Right ventricle myocardium inferior (tissue), 1 donor: ENCODE measurements at regions not wholly inside any gene's neighbourhood (a gene's known extent, or its start where the extent isn't known, plus 50 kb on each side); places are given as distances from the start of the nearest gene placed in this dataset.

Experiments
- ATAC-seq: fragments of 200-7000 bp; cut with Tn5 transposase; one replicate; pipeline ENCODE4 v1.9.1; 2020; ENCODE audit warnings: mild to moderate bottlenecking, moderate library complexity
- DNase-seq: peaks from one replicate; pipeline ENCODE4 v3.0.0; 2021; ENCODE audit errors: missing footprints
- intact Hi-C: fragments of 100-400 bp; cut with DNase I; formaldehyde crosslinking; loops from one replicate; pipeline ENCODE4 v1.11.0; 2022
- donor health status: DM: no; HTN: yes; CAD: no; lungs with severe emphysema.

DNA sequence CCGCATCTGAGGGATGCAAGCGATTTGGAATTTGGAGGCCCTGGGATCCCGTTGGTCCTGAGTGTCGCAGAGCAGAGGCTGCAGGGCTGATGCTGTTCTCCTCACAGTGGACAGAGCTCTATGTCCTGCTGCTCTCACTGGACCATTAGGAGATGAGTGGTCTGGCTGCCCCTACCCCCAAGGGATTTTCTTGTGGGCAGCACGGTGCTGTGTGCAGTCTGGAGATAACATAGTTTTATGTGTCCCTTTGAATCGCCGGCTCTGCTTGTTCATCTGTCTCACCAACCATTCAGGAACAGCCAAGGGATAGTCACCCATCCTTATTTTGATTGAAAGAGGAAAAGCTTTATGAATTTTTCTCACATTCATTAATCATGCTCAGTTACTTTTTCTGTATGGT lies 49.9 kb downstream of the CHRM3 start:
- no peak for DNase-seq
- intact Hi-C loops: no loop called here
- no peak for ATAC-seq

DNA sequence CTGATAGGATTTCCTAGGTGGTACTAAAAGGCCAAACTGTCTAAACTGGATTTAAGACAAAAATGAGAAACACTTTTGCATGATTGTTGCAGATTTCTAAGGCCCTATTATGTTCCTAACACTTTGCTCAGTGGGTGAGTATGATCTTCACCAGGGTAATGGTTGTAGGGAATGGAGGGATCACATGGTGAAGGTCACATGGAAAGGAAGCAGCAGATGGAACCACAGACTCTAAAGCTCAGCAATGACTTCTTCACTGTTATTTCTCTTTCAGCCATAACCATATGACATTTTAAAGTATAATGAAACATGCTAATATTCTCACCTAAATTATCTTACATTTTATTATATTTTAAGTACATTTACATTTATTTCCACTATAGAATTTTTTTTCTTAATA lies 51.5 kb downstream of the CHRM3 start:
- intact Hi-C loops: no loop called here
- no peak for ATAC-seq
- no peak for DNase-seq

DNA sequence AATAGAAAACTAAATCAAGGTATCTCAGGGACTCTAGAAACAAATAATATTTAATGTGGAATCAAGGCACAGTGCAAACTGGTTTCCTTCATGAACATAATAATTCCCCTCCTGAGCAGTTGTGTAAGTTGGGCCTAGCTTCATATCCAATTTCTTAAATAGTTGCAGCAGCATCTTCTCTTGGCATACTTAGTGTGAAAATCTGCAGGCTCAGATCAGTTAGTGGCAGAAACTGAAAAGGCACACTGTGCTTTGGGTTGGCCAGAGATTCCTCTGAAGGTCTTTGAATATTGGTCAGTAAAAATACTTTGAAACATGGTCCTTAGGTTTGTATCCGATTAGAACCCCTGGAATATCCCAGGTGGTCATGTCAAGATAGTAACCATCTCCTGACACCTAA lies 52.5 kb downstream of the CHRM3 start:
- ATAC-seq (no peak), DNase-seq (no peak)
- intact Hi-C loops: no loop called here

DNA sequence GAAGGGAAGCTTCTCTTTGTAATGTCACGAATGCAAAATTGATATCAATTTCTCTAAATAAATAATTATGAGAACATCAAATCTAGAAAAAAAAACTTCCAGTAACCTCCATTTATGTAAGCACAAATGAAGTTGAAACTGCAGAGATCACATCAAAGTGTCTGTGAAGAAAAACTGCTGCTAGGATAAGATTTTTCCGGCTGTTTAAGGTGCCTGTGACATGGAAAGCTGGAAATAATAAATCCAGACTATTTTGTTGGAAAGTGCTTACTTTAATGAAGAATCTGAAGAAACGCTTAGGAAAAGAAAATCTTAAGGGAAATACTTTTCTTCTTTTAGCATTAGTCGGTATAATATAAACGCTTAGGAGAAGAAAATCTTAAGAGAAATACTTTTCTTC lies 57.0 kb downstream of the CHRM3 start:
- intact Hi-C loops: no loop called here
- DNase-seq (no peak), ATAC-seq (no peak)

DNA sequence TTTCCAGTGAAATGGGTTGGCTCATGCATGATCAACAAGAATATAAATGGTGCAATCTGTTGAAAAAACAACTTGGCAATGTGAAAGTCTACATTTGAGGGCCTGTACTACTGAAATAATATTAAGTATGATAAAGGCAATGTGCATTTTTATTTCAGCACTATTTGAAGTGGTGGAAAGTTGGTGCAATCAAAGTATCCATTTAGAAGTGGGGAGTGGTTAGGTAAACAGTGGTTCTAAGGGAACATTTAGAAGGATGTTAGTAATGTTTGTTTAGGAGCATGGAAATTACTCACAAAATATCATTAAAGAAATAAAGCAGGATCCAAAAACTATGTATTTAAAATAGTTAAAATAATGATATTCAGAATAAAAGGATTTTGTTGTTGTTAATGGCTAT lies 60.2 kb downstream of the CHRM3 start:
- ATAC-seq (no peak), DNase-seq (no peak)
- intact Hi-C loops: no loop called here

DNA sequence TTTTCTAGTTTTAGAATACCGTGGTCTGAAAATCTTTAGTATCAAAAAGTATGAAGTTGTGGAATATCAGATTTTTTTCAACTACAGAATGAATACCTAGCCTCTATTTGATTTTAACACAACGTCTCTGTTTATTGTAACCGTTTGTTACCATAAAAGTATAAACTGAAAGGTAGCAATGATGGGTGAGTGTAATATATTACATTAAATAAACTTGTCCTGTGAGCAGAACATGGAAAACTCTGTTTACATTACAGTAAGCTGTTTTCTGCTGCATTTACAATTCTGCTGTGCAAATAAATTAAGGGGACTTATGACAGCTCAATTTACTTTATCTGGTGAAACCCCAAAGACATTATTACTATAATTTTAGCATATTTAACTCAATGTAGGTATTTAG lies 62.5 kb downstream of the CHRM3 start:
- intact Hi-C loops: no loop called here
- ATAC-seq: no peak
- no peak for DNase-seq

DNA sequence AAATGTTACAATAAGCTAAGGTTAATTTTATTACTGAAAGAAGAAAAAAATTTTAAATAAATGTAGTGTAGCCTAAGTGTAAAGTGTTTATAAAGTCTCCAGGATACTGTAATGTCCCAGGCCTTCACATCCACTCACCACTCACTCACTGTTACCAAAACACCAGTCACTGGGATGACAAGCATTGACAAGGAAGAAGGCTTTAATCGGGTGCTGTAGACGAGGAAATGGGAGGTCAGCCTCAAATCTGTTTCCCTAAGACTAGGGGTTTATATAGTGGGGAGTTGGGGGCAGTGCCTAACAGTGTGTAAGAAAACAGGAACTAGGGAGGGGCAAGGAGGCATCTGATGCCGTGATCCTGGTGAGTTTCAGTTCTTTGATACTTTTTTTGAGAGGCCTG lies 69.4 kb downstream of the CHRM3 start:
- DNase-seq (no peak), ATAC-seq (no peak)
- intact Hi-C loops: no loop called here

DNA sequence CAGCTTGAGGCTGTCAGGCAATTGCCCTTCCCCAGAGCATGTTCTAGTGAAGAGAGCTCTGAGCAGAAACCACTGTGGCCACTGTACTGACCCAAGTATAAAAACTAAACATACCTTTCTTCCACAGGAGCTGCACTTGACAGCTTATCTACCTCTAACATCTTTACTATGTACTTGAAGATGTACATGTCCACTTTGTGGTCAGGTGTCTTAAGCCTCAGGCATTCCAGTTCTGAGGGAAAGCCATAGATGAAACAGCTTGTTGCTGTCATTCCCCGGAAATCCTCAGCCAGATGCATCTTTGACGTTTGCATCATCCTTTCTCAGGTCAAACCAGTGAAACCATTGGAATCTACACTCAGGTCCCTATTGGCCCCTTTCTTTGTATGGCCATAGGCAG lies 70.4 kb downstream of the CHRM3 start:
- DNase-seq (no peak), ATAC-seq (no peak)
- intact Hi-C loops: no loop called here

DNA sequence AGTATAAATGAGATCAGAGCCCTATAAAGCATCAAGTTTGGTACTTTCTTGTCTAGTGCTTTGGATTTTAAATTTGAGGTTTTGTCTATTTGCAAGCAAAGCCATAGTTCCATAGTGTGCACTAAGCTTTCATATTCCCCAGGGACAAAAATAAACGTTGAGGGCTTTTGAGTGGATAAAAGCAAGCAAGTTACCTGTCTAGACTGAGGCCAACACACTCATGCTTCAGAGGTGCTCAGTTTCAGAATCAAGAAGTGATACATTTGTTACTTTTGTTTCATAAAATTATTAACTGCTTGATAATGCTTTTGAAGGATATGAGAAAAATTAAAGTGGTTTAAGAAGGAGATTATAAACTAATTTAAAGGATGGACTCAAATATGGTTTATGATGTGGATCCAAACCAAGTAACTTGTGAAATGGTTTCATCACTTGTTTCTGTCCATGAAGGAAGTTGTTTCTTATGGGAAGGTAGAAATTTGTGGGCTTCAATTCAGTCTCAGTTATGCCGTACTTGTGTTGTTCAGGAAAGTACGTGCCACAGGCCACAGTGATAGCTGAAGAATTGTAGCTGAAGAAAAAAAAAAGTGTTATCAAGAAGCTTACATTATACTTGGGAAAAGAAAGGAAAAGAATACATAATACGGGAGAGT lies 71.2 kb downstream of the CHRM3 start:
- DNase-seq: no peak
- no peak for ATAC-seq
- intact Hi-C loops: no loop called here

DNA sequence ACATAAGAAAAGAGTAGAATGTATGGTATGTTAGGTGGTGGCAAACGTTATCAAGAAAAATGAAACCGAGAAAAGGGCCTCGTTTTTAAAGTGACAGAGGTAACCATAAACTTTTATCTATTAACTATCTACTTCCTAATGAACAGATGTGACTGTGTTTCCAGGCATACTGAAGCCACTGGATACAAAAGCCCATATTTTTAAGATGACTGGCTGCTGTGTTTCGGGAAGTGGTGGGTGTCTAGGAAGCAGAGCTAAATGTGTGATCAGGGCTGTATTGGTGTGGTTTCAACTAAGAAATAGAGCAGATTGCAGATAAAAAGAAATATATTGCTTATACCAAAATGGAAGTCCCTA lies 71.8 kb downstream of the CHRM3 start:
- ATAC-seq: no peak
- intact Hi-C loops: no loop called here
- DNase-seq: no peak

DNA sequence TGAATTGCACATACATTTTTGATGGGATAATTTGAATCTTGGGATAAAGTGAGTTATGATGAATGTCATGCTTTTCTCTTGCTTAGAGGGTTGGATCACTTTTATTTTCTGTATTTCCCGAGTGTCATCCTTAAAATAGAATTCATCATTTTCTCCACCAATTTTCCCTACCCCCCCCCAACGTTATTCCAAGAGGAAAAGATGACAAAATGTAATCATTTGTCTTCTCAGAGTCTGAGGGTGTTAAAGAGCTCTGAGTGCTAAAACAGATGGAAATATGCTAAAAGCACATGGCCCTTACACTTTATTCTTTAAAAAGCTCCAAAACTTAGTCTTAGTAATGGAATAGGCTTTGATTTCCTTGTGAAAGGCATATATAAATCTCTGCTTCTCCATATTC lies 81.4 kb downstream of the CHRM3 start:
- intact Hi-C loops: no loop called here
- DNase-seq (no peak), ATAC-seq (no peak)

DNA sequence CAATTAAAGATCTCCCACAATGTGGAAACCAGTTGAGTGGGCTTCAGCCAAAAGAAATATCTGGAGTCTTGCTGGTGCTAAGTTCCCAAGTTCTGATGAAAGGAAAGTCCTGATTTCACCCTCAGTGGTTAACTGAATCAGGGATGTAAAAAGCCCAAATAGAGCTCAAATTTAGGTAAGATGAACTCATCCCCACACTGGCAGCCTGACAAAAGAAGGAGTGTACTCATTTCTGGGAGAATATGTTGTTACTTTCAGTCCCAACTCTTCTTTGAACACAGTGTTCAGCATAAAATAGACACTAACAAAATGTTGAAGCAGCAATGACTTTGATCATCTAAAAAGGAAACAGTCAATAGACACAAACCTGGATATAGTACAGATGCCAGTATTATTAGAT lies 91.7 kb downstream of the CHRM3 start:
- ATAC-seq (no peak), DNase-seq (no peak)
- intact Hi-C loops: no loop called here

DNA sequence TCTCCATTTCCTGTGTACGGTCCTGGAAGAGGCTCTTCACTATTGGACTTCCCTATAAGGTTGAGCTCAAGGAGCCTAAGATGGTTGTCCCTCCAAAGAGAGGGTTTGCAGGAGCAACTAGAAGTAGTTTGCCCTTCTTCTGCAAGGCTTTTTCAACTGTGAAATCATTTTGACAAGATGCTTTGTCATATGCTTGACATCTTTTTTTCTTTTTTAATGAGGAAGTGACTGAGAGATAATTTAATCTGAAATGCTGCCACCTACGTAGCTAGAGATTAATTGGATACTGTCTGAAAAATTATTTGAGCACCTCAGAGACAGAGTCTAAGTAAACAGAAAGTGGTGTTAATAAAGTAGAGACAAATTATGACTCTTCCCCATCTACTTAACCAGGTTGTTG lies 97.0 kb downstream of the CHRM3 start:
- DNase-seq (no peak), ATAC-seq (no peak)
- intact Hi-C loops: no loop called here

DNA sequence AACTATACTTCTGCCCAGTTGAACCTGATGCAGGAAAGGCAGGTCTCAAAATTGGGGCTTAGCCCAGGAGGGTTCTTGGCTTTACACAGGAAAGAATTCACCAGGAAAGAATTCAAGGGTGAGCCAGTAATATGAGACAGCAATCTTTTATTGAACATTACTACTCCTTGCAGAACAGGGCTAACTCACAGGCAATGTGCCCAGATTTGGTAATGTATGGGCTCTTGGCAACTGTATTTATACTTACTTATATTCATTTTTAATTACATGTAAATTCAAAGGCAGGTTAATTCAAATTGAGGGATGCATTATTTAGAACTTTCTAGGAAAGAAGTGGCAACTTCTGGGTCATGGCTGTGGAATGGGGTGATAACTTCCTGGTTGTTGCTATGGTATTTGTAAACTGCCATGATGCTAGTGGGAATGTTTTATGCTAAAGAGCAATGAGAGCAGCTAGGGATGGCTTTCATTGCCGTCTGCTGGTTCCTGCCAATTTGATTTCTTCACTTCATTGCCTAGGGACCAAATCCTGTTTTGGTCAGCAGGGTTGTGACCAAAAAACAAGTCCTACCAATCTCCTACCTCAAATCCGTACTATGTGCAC lies 107.5 kb downstream of the CHRM3 start:
- no peak for ATAC-seq
- no peak for DNase-seq
- intact Hi-C loops: no loop called here

DNA sequence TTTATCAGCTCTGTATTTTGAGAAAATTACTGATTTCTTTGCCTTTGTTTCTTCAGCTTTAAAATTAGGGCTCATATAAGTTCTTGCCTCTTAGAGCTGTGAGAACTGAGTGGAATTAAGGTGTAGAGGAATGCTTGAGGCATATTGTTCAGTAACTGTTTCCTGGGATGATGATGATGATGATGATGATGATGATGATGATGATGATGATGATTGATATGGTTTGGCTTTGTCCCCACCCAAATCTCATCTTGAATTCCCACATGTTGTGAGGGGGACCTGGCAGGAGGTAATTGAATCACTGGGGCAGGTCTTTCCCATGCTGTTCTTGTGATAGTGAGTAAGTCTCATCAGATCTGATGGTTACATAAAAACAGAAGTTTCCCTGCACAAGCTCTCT lies 118.7 kb downstream of the CHRM3 start:
- intact Hi-C loops: no loop called here
- DNase-seq (no peak), ATAC-seq (no peak)

DNA sequence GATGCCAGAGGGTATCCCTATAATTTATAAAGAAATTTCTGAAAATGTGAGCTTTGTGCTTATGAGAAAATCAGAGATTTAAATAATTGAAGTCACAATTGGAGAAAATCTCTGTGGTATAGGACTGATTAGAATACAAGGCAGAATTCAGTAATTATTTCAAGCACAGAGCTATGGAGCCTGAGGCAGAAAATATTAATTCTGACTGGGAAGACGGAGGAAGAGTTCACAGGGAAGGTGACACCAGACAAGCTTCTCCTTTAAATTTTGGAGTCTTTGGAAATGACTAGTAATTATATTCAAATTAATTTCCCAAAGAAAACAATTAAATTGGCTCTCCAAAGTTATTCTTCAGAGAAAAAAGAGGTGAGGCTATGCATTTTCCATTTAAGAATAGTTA lies 121.5 kb downstream of the CHRM3 start:
- DNase-seq (no peak), ATAC-seq (no peak)
- intact Hi-C loops: no loop called here

DNA sequence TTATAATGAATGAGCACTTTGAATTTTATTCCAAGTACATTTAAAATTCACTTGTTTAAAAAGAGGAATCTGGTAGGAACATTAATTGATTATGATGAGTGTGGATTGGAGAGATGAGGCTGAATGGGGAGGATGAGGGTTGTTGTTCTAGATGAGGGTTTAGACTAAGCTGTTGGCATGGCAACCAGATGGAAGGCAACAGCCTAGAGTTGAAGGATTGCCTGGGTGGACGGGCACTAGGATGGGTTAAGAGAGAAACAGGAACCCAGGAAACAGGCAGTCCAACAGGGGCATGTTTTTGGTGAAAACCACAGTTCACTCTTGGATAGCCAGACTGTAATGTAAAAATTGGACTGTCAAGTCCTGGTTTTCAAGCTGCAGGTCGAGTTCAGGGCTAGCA lies 125.5 kb downstream of the CHRM3 start:
- no peak for ATAC-seq
- intact Hi-C loops: no loop called here

DNA sequence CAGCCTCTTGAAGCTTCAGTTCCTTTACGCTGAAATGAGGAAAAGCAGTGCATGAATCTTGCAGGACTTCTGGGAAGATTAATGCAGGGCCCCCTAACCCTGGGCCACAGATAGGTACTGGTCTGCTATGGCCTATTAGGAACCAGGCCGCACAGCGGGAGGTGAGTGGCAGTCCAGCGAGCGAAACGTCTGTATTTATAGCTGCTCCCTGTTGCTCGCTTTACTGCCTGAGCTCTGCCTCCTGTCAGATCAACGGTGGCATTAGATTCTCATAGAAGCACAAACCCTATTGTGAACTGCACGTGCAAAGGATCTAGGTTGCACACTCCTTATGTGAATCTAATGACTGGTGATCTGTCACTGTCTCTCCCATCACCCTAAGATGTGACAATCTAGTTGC lies 130.2 kb downstream of the CHRM3 start:
- intact Hi-C loops: no loop called here
- ATAC-seq (no peak), DNase-seq (no peak)

More for the DNA sequence above, 125.5 kb downstream of the CHRM3 start:
- no peak for DNase-seq

DNA sequence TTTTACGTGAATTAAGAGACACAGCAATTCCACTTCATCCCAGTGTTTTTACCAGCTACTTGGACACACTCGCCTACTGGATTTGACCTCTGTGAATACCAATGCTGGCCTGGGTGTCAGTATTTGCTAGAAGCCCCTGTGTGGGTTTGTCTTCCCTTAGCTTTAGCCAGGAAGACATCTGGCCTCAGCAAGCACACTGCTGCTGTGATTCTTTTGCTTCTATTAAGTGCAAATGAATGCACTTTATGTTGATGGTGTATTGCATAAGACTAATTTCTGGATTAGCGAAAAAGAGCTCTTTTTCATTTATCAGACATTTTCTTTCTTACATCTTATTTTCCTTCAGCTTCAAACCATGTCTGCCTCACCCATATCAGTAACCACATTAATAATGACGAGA lies 140.0 kb downstream of the CHRM3 start:
- ATAC-seq: no peak
- no peak for DNase-seq
- intact Hi-C loops: no loop called here

DNA sequence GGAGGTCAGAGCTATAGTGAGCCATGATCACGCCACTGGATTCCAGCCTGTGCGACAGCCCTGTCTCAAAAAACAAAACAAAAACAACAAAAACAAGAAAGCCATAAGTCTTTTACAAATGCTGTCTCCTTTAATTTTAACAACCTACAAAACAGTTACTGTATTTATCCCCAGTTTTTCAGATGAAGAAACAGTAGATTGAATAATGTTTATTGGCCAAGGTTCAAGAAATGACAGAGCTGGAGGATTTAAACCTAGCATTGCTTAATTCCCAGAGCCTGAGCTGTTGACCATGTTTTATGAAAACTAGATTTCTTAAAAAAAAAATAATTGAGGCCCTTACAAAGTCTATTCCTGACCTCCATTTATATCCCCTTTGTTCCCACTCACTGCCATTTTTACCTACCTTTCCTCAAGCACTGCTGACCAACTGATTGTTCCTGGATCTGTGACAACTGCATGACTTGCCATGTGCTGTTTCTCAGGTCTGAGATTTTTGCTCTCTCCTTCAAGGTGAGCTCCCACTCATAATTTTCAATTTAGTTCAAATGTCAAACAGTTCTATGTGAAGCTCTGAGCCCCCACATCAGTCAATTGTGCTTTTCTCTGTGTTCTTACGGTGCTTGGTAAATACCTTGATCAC lies 140.8 kb downstream of the CHRM3 start:
- no peak for ATAC-seq
- intact Hi-C loops: no loop called here

More for the DNA sequence above, 140.8 kb downstream of the CHRM3 start:
- no peak for DNase-seq
